SK-N-SH (cell line): ENCODE measurements at regions not wholly inside any gene's neighbourhood (a gene's known extent, or its start where the extent isn't known, plus 50 kb on each side); places are given as distances from the start of the nearest gene placed in this dataset.

Experiments used
- CTCF ChIA-PET: fragments of 300-600, 350-600 bp; formaldehyde crosslinking; extraction: SDS; loops from one replicate; lab custom pipeline; 2021; lab: Yijun Ruan, JAX
- POLR2A ChIA-PET: fragments of 350-600 bp; sonication (Branson Sonifier 250); formaldehyde crosslinking; extraction: SDS; loops from one replicate; lab custom pipeline; 2020; ENCODE audit warnings: antibody characterized with exemption, inconsistent platforms; lab: Yijun Ruan, JAX
- DNase-seq: peaks from one replicate; pipeline ENCODE4 v3.0.0; 2012
- H2AFZ ChIP-seq: fragments of 200-600 bp; sonication (generic); 2 replicates; pipeline ENCODE4 v1.8.1; 2016; ENCODE audit warnings: antibody characterized with exemption, mild to moderate bottlenecking, low read depth
- H3F3A ChIP-seq: fragments of 200-600 bp; sonication (generic); replicated peaks from 2 replicates; pipeline ENCODE3; 2016; ENCODE audit warnings: antibody characterized with exemption, mild to moderate bottlenecking; ENCODE audit not compliant: insufficient read depth
- H3K27ac ChIP-seq, 2 experiments: fragments of 200-500 bp in 1 of 2; fragments of 200-600 bp in 1 of 2; sonication (Bioruptor generic) in 1 of 2; sonication (generic), shearing (Covaris generic) in 1 of 2; 2 replicates each; pipeline versions ENCODE4 v1.5.1 to v1.6.1; 2014 to 2016; ENCODE audit warnings: low read depth in 2 of 2, inconsistent platforms in 1 of 2, low read length in 1 of 2, mild to moderate bottlenecking in 1 of 2, mixed read lengths in 1 of 2
- H3K27me3 ChIP-seq: fragments of 200-600 bp; sonication (generic), shearing (Covaris generic); 2 replicates; pipeline ENCODE4 v1.6.1; 2016; ENCODE audit warnings: mixed run types; ENCODE audit not compliant: insufficient read depth
- H3K36me3 ChIP-seq, 2 experiments: fragments of 200-500 bp in 1 of 2; fragments of 200-600 bp in 1 of 2; sonication (Bioruptor generic) in 1 of 2; sonication (generic) in 1 of 2; replicated peaks in 1 of 2; 2 replicates each; pipeline versions ENCODE3 to v1.5.1; 2014 to 2016; ENCODE audit warnings: low read length in 1 of 2, mild to moderate bottlenecking in 1 of 2; ENCODE audit not compliant: insufficient read depth in 2 of 2, control insufficient read depth in 1 of 2
- H3K4me1 ChIP-seq, 2 experiments: fragments of 200-500 bp in 1 of 2; fragments of 200-600 bp in 1 of 2; sonication (Bioruptor generic) in 1 of 2; sonication (generic), shearing (Covaris generic) in 1 of 2; 2 replicates each; pipeline versions ENCODE4 v1.5.1 to v1.6.1; 2014 to 2016; ENCODE audit warnings: low read depth in 1 of 2, low read length in 1 of 2, mixed run types in 1 of 2; ENCODE audit not compliant: insufficient read depth in 2 of 2, control insufficient read depth in 1 of 2
- H3K4me2 ChIP-seq: fragments of 200-600 bp; sonication (generic), shearing (Covaris generic); 2 replicates; pipeline ENCODE4 v1.6.1; 2017; ENCODE audit warnings: mixed run types
- H3K4me3 ChIP-seq, 2 experiments: fragments of 200-500 bp in 1 of 2; fragments of 200-600 bp in 1 of 2; sonication (Bioruptor generic) in 1 of 2; sonication (generic), shearing (Covaris generic) in 1 of 2; 2 replicates each; pipeline versions ENCODE4 v1.5.1 to v1.8.1; 2014 to 2016; ENCODE audit warnings: low read depth in 2 of 2, inconsistent platforms in 1 of 2, low read length in 1 of 2, mild to moderate bottlenecking in 1 of 2, mixed read lengths in 1 of 2, moderate library complexity in 1 of 2
- H3K79me2 ChIP-seq: fragments of 200-600 bp; sonication (generic); 2 replicates; pipeline ENCODE4 v1.8.1; 2017; ENCODE audit warnings: mild to moderate bottlenecking; ENCODE audit not compliant: insufficient read depth
- H3K9ac ChIP-seq: fragments of 200-600 bp; sonication (generic); 2 replicates; pipeline ENCODE4 v1.6.1; 2017; ENCODE audit warnings: mixed run types
- H3K9me2 ChIP-seq: fragments of 200-600 bp; sonication (generic); 2 replicates; pipeline ENCODE4 v1.6.1; 2017; ENCODE audit warnings: mixed run types
- H3K9me3 ChIP-seq: fragments of 200-600 bp; sonication (generic); 2 replicates; pipeline ENCODE4 v1.6.1; 2017; ENCODE audit warnings: mixed run types, mild to moderate bottlenecking, moderate library complexity
- H4K20me1 ChIP-seq: fragments of 200-600 bp; sonication (generic); 2 replicates; pipeline ENCODE4 v1.6.1; 2017; ENCODE audit warnings: mild to moderate bottlenecking, mixed run types; ENCODE audit not compliant: insufficient read depth
- CHD2 ChIP-seq: fragments of 150-350 bp; IDR thresholded peaks from 2 replicates; pipeline ENCODE4 v1.6.1; 2018; ENCODE audit warnings: low read length; ENCODE audit not compliant: partially characterized antibody
- EP300 ChIP-seq, 2 experiments: IDR thresholded peaks; 2 replicates each; pipeline versions ENCODE4 v1.4.0 to v1.6.1; 2012; ENCODE audit warnings: borderline replicate concordance in 1 of 2, low read depth in 1 of 2, low read length in 1 of 2
- FOSL2 ChIP-seq: IDR thresholded peaks from 2 replicates; pipeline ENCODE4 v1.4.0; 2012; ENCODE audit warnings: low read depth, mild to moderate bottlenecking, moderate library complexity, borderline replicate concordance
- FOXJ3 ChIP-seq: sonication (generic); formaldehyde crosslinking; IDR thresholded peaks from 2 replicates; pipeline ENCODE4 v1.5.1; 2020; ENCODE audit warnings: mild to moderate bottlenecking, missing genetic modification reagents
- FOXM1 ChIP-seq: IDR thresholded peaks from 2 replicates; pipeline ENCODE4 v1.4.0; 2012; ENCODE audit warnings: low read depth, mild to moderate bottlenecking
- GABPA ChIP-seq: IDR thresholded peaks from 2 replicates; pipeline ENCODE4 v1.4.0; 2012; ENCODE audit warnings: low read depth, mild to moderate bottlenecking
- IRF3 ChIP-seq: fragments of 150-350 bp; IDR thresholded peaks from 2 replicates; pipeline ENCODE4 v1.6.1; 2016; ENCODE audit warnings: mild to moderate bottlenecking, low read depth, low read length
- MEF2A ChIP-seq: IDR thresholded peaks from 2 replicates; pipeline ENCODE4 v1.4.0; 2012; ENCODE audit warnings: low read depth, borderline replicate concordance
- NFIC ChIP-seq: IDR thresholded peaks from 2 replicates; pipeline ENCODE4 v1.4.0; 2012; ENCODE audit warnings: borderline replicate concordance
- NRF1 ChIP-seq: IDR thresholded peaks from 2 replicates; pipeline ENCODE4 v1.6.1; 2012; ENCODE audit warnings: low read depth, mild to moderate bottlenecking, low read length
- PBX3 ChIP-seq: IDR thresholded peaks from 2 replicates; pipeline ENCODE4; 2012
- RAD21 ChIP-seq: IDR thresholded peaks from 2 replicates; pipeline ENCODE4 v1.6.1; 2012; ENCODE audit warnings: mild to moderate bottlenecking, low read length
- RCOR1 ChIP-seq: fragments of 150-350 bp; IDR thresholded peaks from 2 replicates; pipeline ENCODE4 v1.6.1; 2017; ENCODE audit warnings: antibody characterized with exemption, low read length
- RFX5 ChIP-seq: IDR thresholded peaks from 2 replicates; pipeline ENCODE4 v1.6.1; 2012; ENCODE audit warnings: mild to moderate bottlenecking, improper control_type of control experiment, low read length
- TAF1 ChIP-seq: IDR thresholded peaks from 2 replicates; pipeline ENCODE4 v1.6.1; 2012; ENCODE audit warnings: low read depth, mild to moderate bottlenecking, low read length, moderate library complexity, borderline replicate concordance
- TCF12 ChIP-seq: IDR thresholded peaks from 2 replicates; pipeline ENCODE4 v1.4.0; 2012
- USF1 ChIP-seq: IDR thresholded peaks from 2 replicates; pipeline ENCODE4 v1.4.0; 2012; ENCODE audit warnings: low read depth, borderline replicate concordance
- WGBS: methylation state at CpG from one replicate; pipeline ENCODE4 v1.1.6; 2017; ENCODE audit warnings: low lambda C conversion rate; 5-methylcytosine and 5-hydroxymethylcytosine counted together
- TF ChIP-seq, protein P1 (sequence below): IDR thresholded peaks from 2 replicates; pipeline ENCODE4 v1.4.0; 2012; ENCODE audit warnings: low read depth
- TF ChIP-seq, protein P2 (sequence below): IDR thresholded peaks from 2 replicates; pipeline ENCODE4 v1.4.0; 2012; ENCODE audit warnings: low read depth, borderline replicate concordance

- H3K4me1 ChIP-seq, result peaks cover 0 to 4% of the 10 kb centered on the region in 2 experiments; a peak in 2 of 4 replicates
- H3F3A ChIP-seq, result peaks cover 10% of the 10 kb centered on the region
- no peaks in the 10 kb centered on the region for H3K27me3 ChIP-seq
- ChIA-PET POLR2A (no interaction called here), CTCF (no interaction called here)
- H3K9ac ChIP-seq, result no peak overlapping the region
- DNase-seq, result no peak
- H3K9me3 ChIP-seq, result no peaks in the 10 kb centered on the region
- no peak overlapping the region for H2AFZ ChIP-seq
- no peak overlapping the region for H3K4me3 ChIP-seq
- TF ChIP-seq, protein P1, sequence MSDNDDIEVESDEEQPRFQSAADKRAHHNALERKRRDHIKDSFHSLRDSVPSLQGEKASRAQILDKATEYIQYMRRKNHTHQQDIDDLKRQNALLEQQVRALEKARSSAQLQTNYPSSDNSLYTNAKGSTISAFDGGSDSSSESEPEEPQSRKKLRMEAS, result no peak
- TF ChIP-seq TCF12 (no peak), CHD2 (no peak), FOSL2 (no peak), RFX5 (no peak), RCOR1 (no peak), GABPA (no peak), USF1 (no peak), TAF1 (no peak), RAD21 (no peak), IRF3 (no peak), MEF2A (no peak)
- no peaks in the 10 kb centered on the region for H4K20me1 ChIP-seq
- no peaks in the 10 kb centered on the region for H3K9me2 ChIP-seq
- H3K4me2 ChIP-seq, result no peak overlapping the region
- H3K79me2 ChIP-seq, result no peaks in the 10 kb centered on the region
- no peaks in the 10 kb centered on the region for H3K36me3 ChIP-seq
- H3K27ac ChIP-seq, result no peak overlapping the region
- WGBS, result 77% methylated on average over 4 of the region's 4 CpGs
Observed at GRCh38 chr12:59059088-59059935, 139.0 kb upstream of the LRIG3 start.

GRCh38 chr12:59056966-59057365 lies 136.7 kb upstream of the LRIG3 start:
- 91% methylated on average over 3 of the region's 3 CpGs for WGBS
- no peak for DNase-seq
- POLR2A ChIA-PET, result no interaction called here

More at GRCh38 chr12:59056966-59057365, 136.7 kb upstream of the LRIG3 start:
- TF ChIP-seq FOXJ3 (CRISPR knock-in tag), result no peak
- TF ChIP-seq FOXM1, result no peak
- TF ChIP-seq NRF1, result no peak
- TF ChIP-seq PBX3, result no peak
- no peak for TF ChIP-seq EP300 (IDR thresholded peaks at IDR 0.05; ENCODE audit: borderline replicate concordance in 1 of 2, low read depth in 1 of 2, low read length in 1 of 2)
- TF ChIP-seq RFX5, result no peak
- TF ChIP-seq NFIC, result no peak
- no peak for TF ChIP-seq RCOR1
- no peak for TF ChIP-seq TCF12
- no peak for TF ChIP-seq GABPA
- no peak for TF ChIP-seq TAF1
- TF ChIP-seq, protein P2, sequence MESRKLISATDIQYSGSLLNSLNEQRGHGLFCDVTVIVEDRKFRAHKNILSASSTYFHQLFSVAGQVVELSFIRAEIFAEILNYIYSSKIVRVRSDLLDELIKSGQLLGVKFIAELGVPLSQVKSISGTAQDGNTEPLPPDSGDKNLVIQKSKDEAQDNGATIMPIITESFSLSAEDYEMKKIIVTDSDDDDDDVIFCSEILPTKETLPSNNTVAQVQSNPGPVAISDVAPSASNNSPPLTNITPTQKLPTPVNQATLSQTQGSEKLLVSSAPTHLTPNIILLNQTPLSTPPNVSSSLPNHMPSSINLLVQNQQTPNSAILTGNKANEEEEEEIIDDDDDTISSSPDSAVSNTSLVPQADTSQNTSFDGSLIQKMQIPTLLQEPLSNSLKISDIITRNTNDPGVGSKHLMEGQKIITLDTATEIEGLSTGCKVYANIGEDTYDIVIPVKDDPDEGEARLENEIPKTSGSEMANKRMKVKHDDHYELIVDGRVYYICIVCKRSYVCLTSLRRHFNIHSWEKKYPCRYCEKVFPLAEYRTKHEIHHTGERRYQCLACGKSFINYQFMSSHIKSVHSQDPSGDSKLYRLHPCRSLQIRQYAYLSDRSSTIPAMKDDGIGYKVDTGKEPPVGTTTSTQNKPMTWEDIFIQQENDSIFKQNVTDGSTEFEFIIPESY, result no peak
- TF ChIP-seq USF1, result no peak
- Histone ChIP-seq H3K9me2 (no peaks in the 10 kb centered on the region), H3F3A (peaks cover 10% of the 10 kb centered on the region), H3K4me2 (no peak overlapping the region), H3K27ac (no peak overlapping the region), H4K20me1 (no peaks in the 10 kb centered on the region), H3K36me3 (no peaks in the 10 kb centered on the region), H3K4me1 (peaks cover 0 to 4% of the 10 kb centered on the region in 2 experiments; a peak in 2 of 4 replicates), H3K9ac (no peak overlapping the region), H3K9me3 (no peaks in the 10 kb centered on the region), H3K27me3 (no peaks in the 10 kb centered on the region), H2AFZ (no peak overlapping the region), H3K79me2 (no peaks in the 10 kb centered on the region), H3K4me3 (no peak overlapping the region)
- CTCF ChIA-PET, result no interaction called here
